ENCODE measurements at regions not wholly inside any gene's neighbourhood (a gene's known extent, or its start where the extent isn't known, plus 50 kb on each side); places are given as distances from the start of the nearest gene placed in this dataset.

DNA sequence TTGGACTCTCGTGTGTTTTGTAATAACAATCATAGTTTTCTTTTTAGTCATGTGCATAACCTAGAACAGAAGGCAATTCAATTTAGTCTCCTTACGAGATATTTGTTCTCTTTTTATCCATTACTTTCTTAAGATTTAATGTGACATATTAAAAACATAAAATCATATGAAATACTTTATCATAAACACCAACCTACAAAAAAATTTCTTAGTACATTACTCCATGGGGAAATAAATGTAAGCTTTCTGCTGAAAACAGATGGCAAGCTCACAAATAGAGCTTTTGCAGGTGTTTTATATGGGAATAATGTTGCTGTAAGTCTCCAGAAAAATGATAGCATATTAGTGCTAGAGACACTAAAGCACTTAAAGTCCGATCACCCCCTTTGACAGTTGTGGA is 1035.2 kb upstream of the ARRDC3 start:
- Histone ChIP-seq H3K27me3 (ENCODE audit: control insufficient read depth in 2 of 2, insufficient read depth in 2 of 2, low read length in 2 of 2) (no peaks in the 10 kb centered on the region), H3K9ac (replicated peaks; ENCODE audit: extremely low read depth, insufficient read depth, low read length) (no peak overlapping the region), H3K9me3 (replicated peaks; ENCODE audit: control insufficient read depth, insufficient read depth, low read length) (no peaks in the 10 kb centered on the region), H4K20me1 (replicated peaks; ENCODE audit: control insufficient read depth, extremely low read depth, insufficient read depth, low read length) (no peaks in the 10 kb centered on the region), H3K9me1 (replicated peaks; ENCODE audit: control insufficient read depth, extremely low read depth, insufficient read depth, low read length) (no peaks in the 10 kb centered on the region), H3K4me1 (ENCODE audit: control insufficient read depth, extremely low read depth, insufficient read depth, low read length) (no peaks in the 10 kb centered on the region), H3K4me2 (ENCODE audit: insufficient read depth, low read length) (no peak overlapping the region), H3K4me3 (replicated peaks in 1 of 3; ENCODE audit: insufficient read depth in 1 of 3, low read depth in 1 of 3, low read length in 3 of 3) (no peak overlapping the region), H2AFZ (ENCODE audit: low read depth, low read length) (no peak overlapping the region), H3K79me2 (ENCODE audit: control insufficient read depth, insufficient read depth, low read length) (no peaks in the 10 kb centered on the region), H3K36me3 (ENCODE audit: control insufficient read depth in 2 of 2, extremely low read depth in 1 of 2, insufficient read depth in 2 of 2, low read length in 2 of 2) (no peaks in the 10 kb centered on the region), H3K27ac (ENCODE audit: insufficient read depth, low read depth, low read length) (no peak overlapping the region)
- no peak for FAIRE-seq
- DNase-seq (ENCODE audit: low read depth, low spot score): no peak
- ChIA-PET POLR2A (no interaction called here), CTCF (no interaction called here)
- dilution Hi-C loops (cut with MboI; ENCODE audit: extremely low pct_ligation_motif_present, low sequenced_read_pairs) (no loop called here), intact Hi-C loops (cut with micrococcal nuclease) (no loop called here)
- no peak for TF ChIP-seq POLR2AphosphoS5 (IDR thresholded peaks at IDR 0.05; ENCODE audit: insufficient read depth, low read depth, low read length)
- TF ChIP-seq POLR2A (IDR thresholded peaks at IDR 0.05; ENCODE audit: low read depth, low read length): no peak
- TF ChIP-seq MYC (IDR thresholded peaks at IDR 0.05; ENCODE audit: low read depth, low read length): no peak
- no peak for TF ChIP-seq JUN (IDR thresholded peaks at IDR 0.05; ENCODE audit: borderline replicate concordance, insufficient read depth, insufficient read length, low read depth)
- no peak for TF ChIP-seq GATA2 (IDR thresholded peaks at IDR 0.05; ENCODE audit: insufficient read depth, insufficient read length, low read depth, low read length)
- TF ChIP-seq EZH2 (IDR thresholded peaks at IDR 0.05; ENCODE audit: borderline replicate concordance, low read depth, low read length, severe bottlenecking): no peak
- TF ChIP-seq, protein P1, sequence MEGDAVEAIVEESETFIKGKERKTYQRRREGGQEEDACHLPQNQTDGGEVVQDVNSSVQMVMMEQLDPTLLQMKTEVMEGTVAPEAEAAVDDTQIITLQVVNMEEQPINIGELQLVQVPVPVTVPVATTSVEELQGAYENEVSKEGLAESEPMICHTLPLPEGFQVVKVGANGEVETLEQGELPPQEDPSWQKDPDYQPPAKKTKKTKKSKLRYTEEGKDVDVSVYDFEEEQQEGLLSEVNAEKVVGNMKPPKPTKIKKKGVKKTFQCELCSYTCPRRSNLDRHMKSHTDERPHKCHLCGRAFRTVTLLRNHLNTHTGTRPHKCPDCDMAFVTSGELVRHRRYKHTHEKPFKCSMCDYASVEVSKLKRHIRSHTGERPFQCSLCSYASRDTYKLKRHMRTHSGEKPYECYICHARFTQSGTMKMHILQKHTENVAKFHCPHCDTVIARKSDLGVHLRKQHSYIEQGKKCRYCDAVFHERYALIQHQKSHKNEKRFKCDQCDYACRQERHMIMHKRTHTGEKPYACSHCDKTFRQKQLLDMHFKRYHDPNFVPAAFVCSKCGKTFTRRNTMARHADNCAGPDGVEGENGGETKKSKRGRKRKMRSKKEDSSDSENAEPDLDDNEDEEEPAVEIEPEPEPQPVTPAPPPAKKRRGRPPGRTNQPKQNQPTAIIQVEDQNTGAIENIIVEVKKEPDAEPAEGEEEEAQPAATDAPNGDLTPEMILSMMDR (IDR thresholded peaks at IDR 0.05; ENCODE audit: extremely low read depth in 1 of 2, insufficient read depth in 1 of 2, low read depth in 1 of 2, low read length in 2 of 2): no peak
- no peak for TF ChIP-seq MAX (IDR thresholded peaks at IDR 0.05; ENCODE audit: insufficient read depth, insufficient read length)
- no peak for TF ChIP-seq FOS (IDR thresholded peaks at IDR 0.05; ENCODE audit: borderline replicate concordance, insufficient read depth, low read length)
- no TSS peak for BruUV-seq (replicated peaks)

Data from endothelial cell of umbilical vein (primary cell).